Mesendoderm (in vitro differentiated cells): ENCODE measurements at regions not wholly inside any gene's neighbourhood (a gene's known extent, or its start where the extent isn't known, plus 50 kb on each side); places are given as distances from the start of the nearest gene placed in this dataset.

ENCODE experiments used
- DNase-seq: peaks from one replicate; pipeline ENCODE4 v3.0.0; 2013
- H2AK5ac ChIP-seq: 2 replicates; pipeline ENCODE4 v1.6.1; 2013; ENCODE audit warnings: low read length, inconsistent platforms
- H2BK120ac ChIP-seq: 2 replicates; pipeline ENCODE4 v1.6.1; 2013; ENCODE audit warnings: low read depth, mild to moderate bottlenecking, low read length, moderate library complexity, mixed read lengths
- H2BK15ac ChIP-seq: replicated peaks from 2 replicates; pipeline ENCODE4 v1.6.1; 2013; ENCODE audit warnings: low read depth, mild to moderate bottlenecking, moderate library complexity
- H2BK5ac ChIP-seq: 2 replicates; pipeline ENCODE4 v1.6.1; 2013; ENCODE audit warnings: low read length, inconsistent platforms
- H3K18ac ChIP-seq: 2 replicates; pipeline ENCODE4 v1.6.1; 2013; ENCODE audit warnings: mild to moderate bottlenecking, low read length, mixed read lengths
- H3K23ac ChIP-seq: one replicate; pipeline ENCODE4 v1.6.1; 2013; ENCODE audit warnings: low read length
- H3K27ac ChIP-seq: 2 replicates; pipeline ENCODE4 v1.5.1; 2013; ENCODE audit warnings: low read depth, mild to moderate bottlenecking, inconsistent platforms, low read length, moderate library complexity
- H3K27me3 ChIP-seq: 2 replicates; pipeline ENCODE4 v1.6.1; 2013; ENCODE audit warnings: low read length, control low read depth, mild to moderate bottlenecking, inconsistent platforms; ENCODE audit not compliant: insufficient read depth, poor library complexity
- H3K36me3 ChIP-seq: 2 replicates; pipeline ENCODE4 v1.6.1; 2013; ENCODE audit warnings: low read length, inconsistent platforms; ENCODE audit not compliant: control insufficient read depth, insufficient read depth
- H3K4ac ChIP-seq: one replicate; pipeline ENCODE4 v1.6.1; 2013; ENCODE audit warnings: low read depth, mild to moderate bottlenecking, low read length, moderate library complexity
- H3K4me1 ChIP-seq: 2 replicates; pipeline ENCODE4 v1.6.1; 2013; ENCODE audit warnings: low read depth, low read length, inconsistent platforms; ENCODE audit not compliant: control insufficient read depth
- H3K4me2 ChIP-seq: 2 replicates; pipeline ENCODE4 v1.6.1; 2013; ENCODE audit warnings: low read length
- H3K4me3 ChIP-seq: 2 replicates; pipeline ENCODE4 v1.5.1; 2013; ENCODE audit warnings: mild to moderate bottlenecking, low read length
- H3K56ac ChIP-seq: one replicate; pipeline ENCODE4 v1.6.1; 2013; ENCODE audit warnings: low read length
- H3K79me1 ChIP-seq: 2 replicates; pipeline ENCODE4 v1.6.1; 2013; ENCODE audit warnings: low read length, inconsistent platforms
- H3K79me2 ChIP-seq: 2 replicates; pipeline ENCODE4 v1.6.1; 2013; ENCODE audit warnings: mild to moderate bottlenecking, low read length; ENCODE audit not compliant: control insufficient read depth, insufficient read depth
- H3K9ac ChIP-seq: 2 replicates; pipeline ENCODE4 v1.6.1; 2013; ENCODE audit warnings: low read length, inconsistent platforms
- H4K5ac ChIP-seq: one replicate; pipeline ENCODE4 v1.6.1; 2013; ENCODE audit warnings: low read length
- H4K8ac ChIP-seq: one replicate; pipeline ENCODE4 v1.6.1; 2013; ENCODE audit warnings: low read depth, mild to moderate bottlenecking, control low read depth, low read length, moderate library complexity
- WGBS: extraction: QIAGEN DNeasy Blood & Tissue Kit; methylation state at CpG from one replicate; pipeline ENCODE4 v1.1.7; 2013; ENCODE audit warnings: low lambda C conversion rate, missing lambda C conversion rate; ENCODE audit not compliant: insufficient coverage; ENCODE audit errors: extremely low coverage; 5-methylcytosine and 5-hydroxymethylcytosine counted together

GRCh38 chr2:7911196-7911595 is 770.7 kb upstream of the ID2 start:
- no peak overlapping the region for H2AK5ac ChIP-seq
- no peaks in the 10 kb centered on the region for H3K27me3 ChIP-seq
- no peak overlapping the region for H3K9ac ChIP-seq
- no peak overlapping the region for H3K56ac ChIP-seq
- H3K79me1 ChIP-seq: no peaks in the 10 kb centered on the region
- H3K23ac ChIP-seq: no peak overlapping the region
- H3K27ac ChIP-seq: no peak overlapping the region
- H2BK120ac ChIP-seq: no peak overlapping the region
- no peak overlapping the region for H3K4ac ChIP-seq
- no peak overlapping the region for H2BK15ac ChIP-seq
- H2BK5ac ChIP-seq: no peak overlapping the region
- no peak for DNase-seq
- WGBS: no CpG with 5 or more reads among the region's 2 CpGs
- no peak overlapping the region for H3K4me2 ChIP-seq
- H4K8ac ChIP-seq: no peak overlapping the region
- H3K4me3 ChIP-seq: no peak overlapping the region
- H3K79me2 ChIP-seq: no peaks in the 10 kb centered on the region
- H3K36me3 ChIP-seq: no peaks in the 10 kb centered on the region
- no peaks in the 10 kb centered on the region for H3K4me1 ChIP-seq
- H4K5ac ChIP-seq: no peak overlapping the region
- no peak overlapping the region for H3K18ac ChIP-seq

- WGBS: no CpG with 5 or more reads among the region's 10 CpGs
- H2BK5ac ChIP-seq: no peak overlapping the region
Observed at GRCh38 chr2:7913974-7914373, 767.9 kb upstream of the ID2 start.

GRCh38 chr2:7915302-7916091 is 766.4 kb upstream of the ID2 start:
- Histone ChIP-seq H3K27ac (no peak overlapping the region), H3K27me3 (no peaks in the 10 kb centered on the region), H3K9ac (no peak overlapping the region), H3K18ac (no peak overlapping the region), H3K4me3 (no peak overlapping the region), H3K4ac (no peak overlapping the region), H3K23ac (no peak overlapping the region), H3K4me1 (no peaks in the 10 kb centered on the region), H3K36me3 (no peaks in the 10 kb centered on the region), H2BK5ac (no peak overlapping the region), H3K79me2 (no peaks in the 10 kb centered on the region), H2AK5ac (no peak overlapping the region), H3K79me1 (no peaks in the 10 kb centered on the region), H4K5ac (no peak overlapping the region), H3K4me2 (no peak overlapping the region), H2BK15ac (no peak overlapping the region), H4K8ac (no peak overlapping the region), H2BK120ac (no peak overlapping the region), H3K56ac (no peak overlapping the region)
- WGBS: no CpG with 5 or more reads among the region's 14 CpGs
- no peak for DNase-seq

More at GRCh38 chr2:7913974-7914373, 767.9 kb upstream of the ID2 start:
- no peak overlapping the region for H3K18ac ChIP-seq
- H3K23ac ChIP-seq: no peak overlapping the region
- H3K4me2 ChIP-seq: no peak overlapping the region
- no peaks in the 10 kb centered on the region for H3K79me2 ChIP-seq
- no peak for DNase-seq
- no peak overlapping the region for H2BK120ac ChIP-seq
- H4K8ac ChIP-seq: no peak overlapping the region
- no peak overlapping the region for H2AK5ac ChIP-seq
- no peak overlapping the region for H3K9ac ChIP-seq
- no peaks in the 10 kb centered on the region for H3K4me1 ChIP-seq
- H3K79me1 ChIP-seq: no peaks in the 10 kb centered on the region
- no peak overlapping the region for H3K27ac ChIP-seq
- H3K56ac ChIP-seq: no peak overlapping the region
- H3K4ac ChIP-seq: no peak overlapping the region
- no peak overlapping the region for H3K4me3 ChIP-seq
- no peak overlapping the region for H2BK15ac ChIP-seq
- no peaks in the 10 kb centered on the region for H3K27me3 ChIP-seq
- no peak overlapping the region for H4K5ac ChIP-seq
- H3K36me3 ChIP-seq: no peaks in the 10 kb centered on the region

GRCh38 chr2:7916670-7917069 is 765.2 kb upstream of the ID2 start:
- no peak overlapping the region for H2BK15ac ChIP-seq
- no peak overlapping the region for H3K4ac ChIP-seq
- H3K4me3 ChIP-seq: no peak overlapping the region
- no peak overlapping the region for H3K56ac ChIP-seq
- no peak overlapping the region for H3K18ac ChIP-seq
- H3K36me3 ChIP-seq: no peaks in the 10 kb centered on the region
- no peaks in the 10 kb centered on the region for H3K27me3 ChIP-seq
- H3K4me1 ChIP-seq: no peaks in the 10 kb centered on the region
- H3K27ac ChIP-seq: no peak overlapping the region
- H4K8ac ChIP-seq: no peak overlapping the region
- no peak overlapping the region for H2BK5ac ChIP-seq
- no peak for DNase-seq
- no peak overlapping the region for H3K9ac ChIP-seq
- no CpG with 5 or more reads among the region's 2 CpGs for WGBS
- H4K5ac ChIP-seq: no peak overlapping the region
- no peaks in the 10 kb centered on the region for H3K79me1 ChIP-seq
- no peaks in the 10 kb centered on the region for H3K79me2 ChIP-seq
- no peak overlapping the region for H3K23ac ChIP-seq
- H2BK120ac ChIP-seq: no peak overlapping the region
- no peak overlapping the region for H2AK5ac ChIP-seq
- H3K4me2 ChIP-seq: no peak overlapping the region

- no peak overlapping the region for H3K9ac ChIP-seq
- WGBS: no CpG with 5 or more reads among the region's 8 CpGs
- no peak overlapping the region for H2AK5ac ChIP-seq
- H2BK5ac ChIP-seq: no peak overlapping the region
- no peak overlapping the region for H3K18ac ChIP-seq
- H3K36me3 ChIP-seq: no peaks in the 10 kb centered on the region
- no peak overlapping the region for H3K4ac ChIP-seq
- no peaks in the 10 kb centered on the region for H3K4me1 ChIP-seq
- H3K4me3 ChIP-seq: no peak overlapping the region
- no peak overlapping the region for H3K27ac ChIP-seq
- H2BK120ac ChIP-seq: no peak overlapping the region
- no peaks in the 10 kb centered on the region for H3K79me1 ChIP-seq
- H3K79me2 ChIP-seq: no peaks in the 10 kb centered on the region
- H3K23ac ChIP-seq: no peak overlapping the region
- no peaks in the 10 kb centered on the region for H3K27me3 ChIP-seq
- H3K4me2 ChIP-seq: no peak overlapping the region
- no peak overlapping the region for H4K8ac ChIP-seq
- no peak overlapping the region for H2BK15ac ChIP-seq
- no peak overlapping the region for H4K5ac ChIP-seq
- H3K56ac ChIP-seq: no peak overlapping the region
- DNase-seq: no peak
Observed at GRCh38 chr2:7919510-7919909, 762.3 kb upstream of the ID2 start.
